Astrocyte (in vitro differentiated cells and primary cell): ENCODE measurements at regions not wholly inside any gene's neighbourhood (a gene's known extent, or its start where the extent isn't known, plus 50 kb on each side); places are given as distances from the start of the nearest gene placed in this dataset.

Source experiments
- EZH2 ChIP-seq: IDR thresholded peaks from 2 replicates; pipeline ENCODE4 v1.6.1; 2012; ENCODE audit warnings: mild to moderate bottlenecking, low read length, inconsistent platforms; ENCODE audit not compliant: insufficient read depth
- TF ChIP-seq, protein P1 (sequence below): IDR thresholded peaks from 2 replicates; pipeline ENCODE4 v1.5.1; 2011; ENCODE audit warnings: low read depth, mild to moderate bottlenecking, inconsistent platforms, low read length, moderate library complexity; ENCODE audit not compliant: insufficient read depth

DNA sequence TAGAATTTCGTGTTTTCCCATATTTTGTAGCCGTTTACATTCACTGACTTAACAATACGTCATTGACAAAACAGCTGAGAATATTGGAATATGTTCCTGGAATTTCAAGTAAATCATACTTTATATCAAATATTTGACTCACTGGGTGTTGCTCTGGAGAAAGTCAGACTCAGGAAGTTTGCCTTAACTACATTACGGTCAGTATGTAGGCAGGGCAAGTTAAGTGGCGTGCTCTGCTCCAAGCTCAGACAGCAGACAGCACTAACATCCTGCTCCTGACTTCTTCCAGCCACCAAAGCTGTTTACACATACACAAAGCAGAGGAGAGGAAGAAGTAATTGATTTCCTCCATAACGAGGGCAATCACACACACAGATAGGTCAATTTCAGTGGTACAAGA is 414.6 kb downstream of the LRRIQ3 start:
- TF ChIP-seq, protein P1, sequence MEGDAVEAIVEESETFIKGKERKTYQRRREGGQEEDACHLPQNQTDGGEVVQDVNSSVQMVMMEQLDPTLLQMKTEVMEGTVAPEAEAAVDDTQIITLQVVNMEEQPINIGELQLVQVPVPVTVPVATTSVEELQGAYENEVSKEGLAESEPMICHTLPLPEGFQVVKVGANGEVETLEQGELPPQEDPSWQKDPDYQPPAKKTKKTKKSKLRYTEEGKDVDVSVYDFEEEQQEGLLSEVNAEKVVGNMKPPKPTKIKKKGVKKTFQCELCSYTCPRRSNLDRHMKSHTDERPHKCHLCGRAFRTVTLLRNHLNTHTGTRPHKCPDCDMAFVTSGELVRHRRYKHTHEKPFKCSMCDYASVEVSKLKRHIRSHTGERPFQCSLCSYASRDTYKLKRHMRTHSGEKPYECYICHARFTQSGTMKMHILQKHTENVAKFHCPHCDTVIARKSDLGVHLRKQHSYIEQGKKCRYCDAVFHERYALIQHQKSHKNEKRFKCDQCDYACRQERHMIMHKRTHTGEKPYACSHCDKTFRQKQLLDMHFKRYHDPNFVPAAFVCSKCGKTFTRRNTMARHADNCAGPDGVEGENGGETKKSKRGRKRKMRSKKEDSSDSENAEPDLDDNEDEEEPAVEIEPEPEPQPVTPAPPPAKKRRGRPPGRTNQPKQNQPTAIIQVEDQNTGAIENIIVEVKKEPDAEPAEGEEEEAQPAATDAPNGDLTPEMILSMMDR = no peak
- no peak for TF ChIP-seq EZH2
